Ovary (tissue), 7 donors: ENCODE measurements at regions not wholly inside any gene's neighbourhood (a gene's known extent, or its start where the extent isn't known, plus 50 kb on each side); places are given as distances from the start of the nearest gene placed in this dataset.

ENCODE experiments used
- DNase-seq, 5 donors: peaks; one replicate each; pipeline ENCODE4 v3.0.0-alpha.2; 2019 to 2020
- H3K27ac ChIP-seq, 2 donors: fragments of 200-600 bp; one replicate each; pipeline versions ENCODE4 v1.5.1 to v1.8.0; 2019 to 2022
- H3K27me3 ChIP-seq: fragments of 200-600 bp; one replicate; pipeline ENCODE4 v1.8.0; 2022
- H3K36me3 ChIP-seq: fragments of 200-600 bp; sonication (generic); one replicate; pipeline ENCODE4 v1.5.1; 2019
- H3K4me1 ChIP-seq: one replicate; pipeline ENCODE4 v1.8.1; 2013; ENCODE audit warnings: mild to moderate bottlenecking, moderate library complexity; ENCODE audit not compliant: insufficient read depth
- H3K4me3 ChIP-seq: fragments of 200-600 bp; sonication (generic); one replicate; pipeline ENCODE4 v1.5.1; 2017
- H3K9me3 ChIP-seq, 2 donors: fragments of 200-600 bp in 1 of 2; sonication (generic) in 1 of 2; one replicate each; pipeline versions ENCODE4 v1.5.1 to v1.8.1; 2013 to 2019; ENCODE audit warnings: mild to moderate bottlenecking in 1 of 2, moderate library complexity in 1 of 2
- CTCF ChIP-seq, 3 donors: fragments of 450-650 bp in 2 of 3; fragments of 200-600 bp in 1 of 3; IDR thresholded peaks; one replicate each; pipeline versions ENCODE4 v1.5.1 to v1.8.0; 2016 to 2022; ENCODE audit warnings: antibody characterized with exemption in 3 of 3, mild to moderate bottlenecking in 1 of 3
- EP300 ChIP-seq: sonication (generic); formaldehyde crosslinking; IDR thresholded peaks from one replicate; pipeline ENCODE4 v1.6.1; 2017; ENCODE audit warnings: antibody characterized with exemption
- POLR2A ChIP-seq: fragments of 450-650 bp; IDR thresholded peaks from one replicate; pipeline ENCODE4 v1.6.1; 2017; ENCODE audit warnings: antibody characterized with exemption, mild to moderate bottlenecking, moderate library complexity
- WGBS, 3 donors: extraction: QIAGEN DNeasy Blood & Tissue Kit in 1 of 3; methylation state at CpG; one replicate each; pipeline versions ENCODE4 v1.1.5 to v1.1.7; 2013 to 2017; 5-methylcytosine and 5-hydroxymethylcytosine counted together
- intact Hi-C, 4 donors: fragments of 100-400 bp; cut with DNase I; formaldehyde crosslinking; loops; one replicate each; pipeline versions ENCODE4 v1.11.0 to v1.15.1; 2022 to 2023
- donor health status: DM: no; HTN: no; CAD: no; lungs with moderate emphysema.
- donor health status: DM: no; HTN: no; CAD: no.
- donor health status: Bipolar disorder and iron deficiency.
- donor health status: DM: no; HTN: no; CAD: no.
- donor health status: DM: yes; HTN: yes; CAD: no.

DNA sequence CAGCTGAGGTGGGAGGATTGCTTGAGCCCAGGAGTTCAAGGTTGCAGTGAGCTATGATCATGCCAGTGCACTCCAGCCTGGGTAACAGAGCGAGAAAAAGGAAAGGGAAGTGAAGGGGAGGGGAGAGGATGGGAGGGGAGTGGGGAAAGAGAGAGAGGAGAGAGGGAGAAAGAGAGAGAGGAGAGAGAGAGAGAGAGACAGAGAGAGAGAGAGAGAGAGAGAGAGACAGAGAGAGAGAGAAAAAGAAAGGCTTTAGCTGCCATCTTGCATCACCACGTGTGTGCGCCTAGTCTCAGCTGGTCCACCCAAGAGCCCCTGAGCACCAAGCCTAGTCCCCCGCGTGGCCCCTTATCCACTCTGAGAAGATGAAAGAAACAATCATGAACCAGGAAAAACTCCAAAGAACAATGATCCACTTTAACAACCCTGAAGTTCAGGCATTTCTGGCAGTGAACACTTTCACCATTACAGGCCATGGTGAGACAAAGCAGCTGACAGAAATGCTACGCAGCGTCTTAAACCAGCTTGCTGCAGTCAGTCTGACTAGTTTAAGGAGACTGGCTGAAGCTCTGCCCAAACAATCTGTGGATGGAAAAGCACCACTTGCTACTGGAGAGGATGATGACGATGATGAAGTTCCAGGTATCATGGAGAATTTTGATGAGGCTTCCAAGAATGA is 115.5 kb upstream of the CDC42BPA start:
- Histone ChIP-seq H3K27me3 (no peaks in the 10 kb centered on the region), H3K36me3 (no peaks in the 10 kb centered on the region), H3K27ac (no peak overlapping the region), H3K4me1 (peaks cover 4% of the 10 kb centered on the region), H3K4me3 (no peak overlapping the region), H3K9me3 (no peaks in the 10 kb centered on the region)
- TF ChIP-seq POLR2A (no peak), EP300 (no peak), CTCF (IDR thresholded peaks at IDR 0.05) (no peak)
- no peak for DNase-seq
- WGBS, 3 donors = 81 to 88% (median 86%) methylated on average over 8 of the region's 8 CpGs
- intact Hi-C loops = loop anchor here in 2 of 4 donors (10.0 kb wide), 2 partner anchors 519 to 799 kb away; no protein-coding TSS in a partner anchor

GRCh38 chr1:227432981-227433380 is 114.7 kb upstream of the CDC42BPA start:
- TF ChIP-seq CTCF (IDR thresholded peaks at IDR 0.05) = no peak
- no peak for TF ChIP-seq POLR2A
- TF ChIP-seq EP300 = no peak
- Histone ChIP-seq H3K36me3 (no peaks in the 10 kb centered on the region), H3K4me1 (peaks cover 4% of the 10 kb centered on the region), H3K27me3 (no peaks in the 10 kb centered on the region), H3K4me3 (no peak overlapping the region), H3K9me3 (no peaks in the 10 kb centered on the region), H3K27ac (no peak overlapping the region)
- no peak for DNase-seq
- 92 to 94% (median 92%) methylated on average over 3 of the region's 3 CpGs for WGBS, 3 donors
- intact Hi-C loops = loop anchor here in 2 of 4 donors (10.0 kb wide), 2 partner anchors 518 to 798 kb away; no protein-coding TSS in a partner anchor

DNA sequence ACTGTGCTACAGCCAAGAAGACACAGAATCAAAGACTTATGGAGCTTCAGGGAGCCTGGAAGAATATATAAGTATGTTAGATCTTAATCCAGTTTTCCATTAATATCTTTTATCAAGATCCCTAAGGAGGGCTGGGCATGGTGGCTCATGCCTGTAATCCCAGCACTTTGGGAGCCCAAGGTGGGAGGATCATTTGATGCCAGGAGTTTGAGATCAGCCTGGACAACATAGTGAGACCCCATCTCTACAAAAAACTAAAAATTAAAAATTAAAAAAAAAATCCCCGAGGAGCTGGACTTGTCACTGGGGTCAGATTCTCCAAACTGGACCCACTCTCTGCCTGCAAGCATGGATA is 113.9 kb upstream of the CDC42BPA start:
- no peak overlapping the region for H3K4me3 ChIP-seq
- intact Hi-C loops = loop anchor here in 2 of 4 donors (10.0 kb wide), 2 partner anchors 517 to 797 kb away; no protein-coding TSS in a partner anchor
- H3K36me3 ChIP-seq = no peaks in the 10 kb centered on the region
- H3K27me3 ChIP-seq = no peaks in the 10 kb centered on the region
- WGBS, 3 donors = 77 to 90% (median 83%) methylated on average over 1 of the region's 1 CpG
- TF ChIP-seq EP300 (no peak), POLR2A (no peak), CTCF (IDR thresholded peaks at IDR 0.05) (no peak)
- DNase-seq = no peak
- H3K27ac ChIP-seq = no peak overlapping the region
- H3K4me1 ChIP-seq = peaks cover 4% of the 10 kb centered on the region
- no peaks in the 10 kb centered on the region for H3K9me3 ChIP-seq

- no peak for TF ChIP-seq EP300
- TF ChIP-seq CTCF (IDR thresholded peaks at IDR 0.05) = no peak
- no peak for TF ChIP-seq POLR2A
- H3K27ac ChIP-seq = no peak overlapping the region
- peaks cover 4% of the 10 kb centered on the region for H3K4me1 ChIP-seq
- no peak overlapping the region for H3K4me3 ChIP-seq
- WGBS, 3 donors = 67 to 72% (median 72%) methylated on average over 13 of the region's 13 CpGs
- no peaks in the 10 kb centered on the region for H3K27me3 ChIP-seq
- intact Hi-C loops = loop anchor here in 2 of 4 donors (10.0 kb wide), 2 partner anchors 515 to 795 kb away; no protein-coding TSS in a partner anchor
- H3K9me3 ChIP-seq = no peaks in the 10 kb centered on the region
- DNase-seq = no peak
- H3K36me3 ChIP-seq = no peaks in the 10 kb centered on the region
Measured at GRCh38 chr1:227429447-227430359, 111.4 kb upstream of the CDC42BPA start.
